GM21390 (cell line): ENCODE measurements at regions not wholly inside any gene's neighbourhood (a gene's known extent, or its start where the extent isn't known, plus 50 kb on each side); places are given as distances from the start of the nearest gene placed in this dataset.
"Not testable (repeated sequence)": the region's sequence is repeated elsewhere in the genome, so short reads cannot be mapped to it uniquely, and the experiment has no call there.

ENCODE experiments used
- ATAC-seq: cut with Tn5 transposase; IDR thresholded peaks from one replicate; pipeline ENCODE4 v1.9.1; 2021; ENCODE audit not compliant: unreplicated experiment

DNA sequence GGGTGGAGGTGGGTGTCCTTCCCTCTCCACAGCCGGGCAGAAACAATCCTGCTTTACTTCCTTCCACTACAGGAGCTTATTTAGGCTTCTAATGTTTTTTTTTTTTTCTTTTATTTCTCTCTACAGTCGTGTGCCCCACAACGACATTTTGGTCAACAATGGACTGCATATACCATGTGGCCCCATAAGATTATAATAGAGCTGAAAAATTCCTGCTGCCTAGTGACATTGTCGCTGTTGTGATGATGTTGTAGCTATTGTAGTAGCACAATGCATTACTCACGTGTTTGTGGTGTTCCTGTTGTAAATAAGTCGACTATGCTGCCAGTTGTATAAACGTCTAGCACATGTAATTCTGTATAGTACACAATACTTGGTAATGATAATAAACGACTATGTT, 153.7 kb downstream of the IL20RB start:
- ATAC-seq = no peak

DNA sequence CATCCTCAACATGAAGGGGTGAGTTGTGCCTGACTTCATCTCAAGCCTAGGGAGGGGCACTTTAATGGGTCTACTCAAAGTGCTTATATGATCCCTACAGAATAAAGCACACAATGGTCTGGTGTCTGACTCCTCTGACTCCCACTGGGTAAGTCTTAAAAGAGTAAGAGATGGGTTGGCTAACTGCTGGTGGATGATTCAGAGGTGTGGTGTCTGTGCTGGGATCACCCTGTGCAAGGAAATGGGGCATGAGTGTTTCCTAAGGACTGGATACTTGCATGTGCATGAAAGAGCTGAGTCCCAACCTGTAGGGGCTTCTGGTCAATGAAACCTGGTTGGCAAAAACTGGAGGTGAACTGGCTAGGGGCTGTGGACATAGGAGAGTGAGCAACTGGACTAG, 158.8 kb downstream of the IL20RB start:
- ATAC-seq = no peak

- ATAC-seq = peak; percentile 71
Observed at GRCh38 chr3:137121704-137122314, 164.0 kb downstream of the IL20RB start.

DNA sequence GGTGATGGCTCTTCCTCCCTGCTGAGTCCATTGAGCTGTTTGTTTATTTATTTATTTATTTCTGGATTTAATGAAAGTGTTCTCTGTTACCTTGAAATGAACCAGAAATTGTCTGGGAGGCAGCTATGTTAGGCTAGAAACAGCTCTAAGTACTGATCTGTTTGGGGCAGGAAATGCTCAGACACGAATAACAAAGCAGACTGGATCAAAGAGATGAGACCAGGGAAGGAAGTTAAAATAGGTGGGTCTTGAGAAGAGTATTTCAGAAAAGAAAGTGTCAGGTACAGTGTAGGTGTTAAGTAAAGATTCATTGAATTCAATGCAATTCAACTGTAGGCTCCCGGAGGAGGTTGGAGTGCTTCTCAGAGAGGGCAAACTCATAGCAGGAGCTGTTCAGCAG, 173.3 kb downstream of the IL20RB start:
- ATAC-seq = no peak

DNA sequence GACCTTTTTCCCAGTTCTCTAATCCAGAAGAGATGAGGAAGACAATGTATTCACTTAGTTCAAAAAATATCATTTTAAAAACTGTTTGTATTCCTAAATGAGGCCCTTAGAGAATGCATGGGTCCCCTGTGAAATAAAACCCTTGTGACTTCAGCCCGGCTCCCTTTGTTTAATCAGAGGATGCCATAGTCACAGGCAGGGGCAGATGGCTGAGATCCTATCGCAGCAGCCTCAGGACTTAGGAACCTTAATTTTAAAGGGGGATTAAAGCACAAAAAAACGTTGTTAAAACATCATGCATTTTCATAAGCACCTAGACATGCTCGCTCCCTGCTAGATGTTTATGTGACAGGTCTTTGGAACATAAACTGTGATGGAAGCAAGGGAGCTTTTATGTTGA, 176.6 kb downstream of the IL20RB start:
- ATAC-seq = no peak

GRCh38 chr3:137148406-137148805, 190.6 kb downstream of the IL20RB start:
- no peak for ATAC-seq

DNA sequence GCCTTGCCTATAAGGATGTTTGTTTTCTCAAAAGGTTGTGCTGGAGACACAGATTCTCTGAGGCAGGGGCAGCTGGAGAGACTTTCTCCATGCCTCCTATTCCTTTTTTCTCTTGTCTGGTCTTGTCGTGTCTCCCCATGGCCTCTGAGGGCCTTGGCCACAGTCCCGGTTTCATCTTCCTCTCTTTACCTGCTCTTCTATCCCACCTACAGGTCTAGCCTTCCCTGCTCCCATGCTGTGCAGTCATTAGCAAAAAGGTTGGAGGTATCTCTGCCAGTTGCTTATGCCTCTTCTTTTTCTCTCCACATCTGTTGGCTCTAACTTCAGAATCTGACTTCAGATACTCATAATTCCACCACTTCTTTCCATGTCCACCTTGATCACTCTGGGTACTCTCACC, 191.1 kb downstream of the IL20RB start:
- no peak for ATAC-seq

- ATAC-seq = no peak
Observed at GRCh38 chr3:137150825-137151224, 193.0 kb downstream of the IL20RB start.

DNA sequence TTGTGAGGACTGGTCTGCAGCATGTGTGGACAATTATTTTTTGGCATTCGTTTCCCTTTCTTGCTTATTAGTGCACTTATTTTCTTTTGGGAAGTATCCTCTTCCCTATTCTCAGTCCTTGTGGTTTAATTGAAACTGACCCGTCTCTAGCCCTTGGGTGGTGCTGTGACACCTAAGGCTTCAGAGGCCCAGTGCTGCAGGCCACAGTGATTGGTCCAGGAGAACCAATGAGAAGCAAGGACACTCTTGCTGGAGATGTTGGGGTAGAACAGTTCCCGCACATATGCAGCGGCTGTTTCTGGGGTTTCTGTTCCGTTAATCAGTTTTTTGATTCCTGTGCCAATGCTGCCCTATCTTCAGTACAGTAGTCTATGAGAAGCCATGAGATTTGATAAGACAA, 195.3 kb downstream of the IL20RB start:
- ATAC-seq = not testable (repeated sequence)

GRCh38 chr3:137163241-137163871, 205.6 kb downstream of the IL20RB start:
- no peak for ATAC-seq

DNA sequence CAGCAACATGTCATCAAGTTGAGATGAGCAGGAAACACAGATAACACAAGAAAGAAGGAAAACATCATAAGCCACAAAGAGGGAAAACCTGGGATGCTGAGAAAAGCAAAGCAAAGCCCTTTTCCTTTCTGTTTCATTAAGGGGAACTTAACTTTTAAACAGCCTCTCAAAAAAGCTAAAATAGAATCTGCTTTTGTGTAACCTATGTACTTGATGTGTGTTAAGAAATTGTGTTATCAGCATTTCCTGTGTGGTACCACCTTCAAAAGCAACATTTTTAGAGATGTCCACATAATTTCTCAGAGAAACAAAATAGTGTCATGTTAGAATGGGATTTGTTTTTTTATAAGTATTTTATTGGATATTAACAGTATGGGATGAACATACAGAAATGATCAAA, 206.2 kb downstream of the IL20RB start:
- ATAC-seq = no peak

DNA sequence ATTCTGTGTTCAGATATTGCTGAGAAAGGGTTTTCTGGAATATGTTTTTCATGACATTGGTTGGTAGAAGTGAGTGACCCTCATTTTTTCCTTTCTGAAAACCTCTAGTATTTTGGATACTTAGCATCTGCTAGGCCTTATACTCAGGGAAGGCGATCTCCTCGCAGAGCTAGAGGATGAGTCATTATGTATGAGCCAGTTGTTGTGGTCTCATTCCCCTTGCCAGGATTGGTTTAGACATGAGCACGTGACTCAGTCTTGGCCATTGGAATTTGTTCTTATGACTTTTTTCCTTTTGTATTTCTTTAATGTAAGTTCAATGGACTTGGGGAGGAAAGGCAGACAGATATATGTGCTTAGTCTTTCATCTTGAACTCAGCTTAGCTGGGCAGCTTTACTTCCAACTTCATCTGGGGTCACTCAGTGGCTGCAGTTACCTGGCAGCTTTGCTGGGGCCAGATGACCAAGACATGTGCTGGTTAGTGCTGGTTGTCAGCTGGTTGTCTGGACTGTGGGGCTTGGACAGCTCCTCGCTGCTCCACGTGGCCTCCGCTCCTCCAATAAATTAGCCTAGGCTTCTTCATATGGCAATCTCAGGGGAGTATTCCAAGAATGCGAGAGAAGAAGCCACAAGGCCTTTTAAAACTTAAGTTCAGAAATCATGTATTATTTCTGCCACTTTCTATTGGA, 207.5 kb downstream of the IL20RB start:
- no peak for ATAC-seq

- ATAC-seq = no peak
Observed at GRCh38 chr3:137171834-137172603, 214.2 kb downstream of the IL20RB start.

DNA sequence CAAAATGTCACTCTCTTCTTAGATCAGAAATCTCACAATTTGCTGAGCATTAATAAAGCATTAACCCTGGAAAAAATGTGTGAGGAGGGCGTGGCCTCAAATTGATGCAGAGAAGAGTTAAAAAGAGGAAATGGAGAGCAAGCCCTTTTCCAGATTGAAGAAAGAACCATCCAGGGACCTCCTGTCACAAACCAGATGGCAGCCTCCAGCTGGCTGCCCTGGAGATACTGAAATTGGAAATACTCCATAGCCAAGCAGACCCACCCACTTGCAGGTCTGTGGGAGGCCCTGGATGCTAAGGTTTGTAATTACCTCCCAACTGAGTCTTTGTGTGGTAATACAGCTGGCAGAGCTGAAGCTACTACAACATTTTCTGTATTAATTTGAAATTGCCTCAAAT, 214.9 kb downstream of the IL20RB start:
- ATAC-seq = no peak

- no peak for ATAC-seq
Observed at GRCh38 chr3:137174514-137174913, 216.7 kb downstream of the IL20RB start.

DNA sequence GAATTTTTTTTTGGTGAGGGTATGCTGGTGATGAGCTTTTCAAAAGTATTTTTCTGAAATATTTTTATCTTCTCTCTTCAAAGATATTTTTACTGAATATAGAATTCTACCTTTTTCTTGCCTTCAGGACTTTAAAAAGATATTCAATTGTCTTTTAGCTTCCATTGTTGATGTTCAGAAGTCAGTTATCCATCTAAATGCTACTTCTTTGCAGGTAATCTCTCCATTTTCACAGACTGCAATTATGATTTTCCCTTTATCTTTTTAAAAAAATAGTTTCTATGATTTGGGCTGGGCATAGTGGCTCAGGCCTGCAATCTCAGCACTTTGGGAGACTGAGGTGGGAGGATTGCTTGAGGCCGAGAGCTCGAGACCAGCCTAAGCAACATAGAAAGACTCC, 222.4 kb downstream of the IL20RB start:
- no peak for ATAC-seq

- ATAC-seq = no peak
Observed at GRCh38 chr3:137191133-137191923, 233.5 kb downstream of the IL20RB start.

- ATAC-seq = no peak
Observed at GRCh38 chr3:137191951-137192350, 234.2 kb downstream of the IL20RB start.

GRCh38 chr3:137194301-137194700, 236.5 kb downstream of the IL20RB start:
- ATAC-seq = no peak

DNA sequence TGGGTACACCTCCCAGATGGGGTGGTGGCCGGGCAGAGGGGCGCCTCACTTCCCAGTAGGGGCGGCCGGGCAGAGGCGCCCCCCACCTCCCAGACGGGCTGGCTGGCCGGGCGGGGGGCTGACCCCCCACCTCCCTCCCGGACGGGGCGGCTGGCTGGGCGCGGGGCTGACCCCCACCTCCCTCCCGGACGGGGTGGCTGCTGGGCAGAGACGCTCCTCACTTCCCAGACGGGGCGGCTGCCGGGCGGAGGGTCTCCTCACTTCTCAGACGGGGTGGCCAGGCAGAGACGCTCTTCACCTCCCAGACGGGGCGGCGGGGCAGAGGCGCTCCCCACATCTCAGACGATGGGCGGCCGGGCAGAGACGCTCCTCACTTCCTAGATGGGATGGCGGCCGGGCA, 240.6 kb downstream of the IL20RB start:
- ATAC-seq = not testable (repeated sequence)

GRCh38 chr3:137199678-137200077, 241.9 kb downstream of the IL20RB start:
- ATAC-seq = peak; percentile 51
